NT2/D1 (cell line): ENCODE measurements at regions not wholly inside any gene's neighbourhood (a gene's known extent, or its start where the extent isn't known, plus 50 kb on each side); places are given as distances from the start of the nearest gene placed in this dataset.

Experiments used
- YY1 ChIP-seq: IDR thresholded peaks from 2 replicates; pipeline ENCODE4 v1.6.1; 2011; ENCODE audit not compliant: insufficient read length, insufficient read depth
- ZNF274 ChIP-seq: IDR thresholded peaks from 2 replicates; pipeline ENCODE4 v1.6.1; 2011; ENCODE audit warnings: mild to moderate bottlenecking, low read depth, low read length

DNA sequence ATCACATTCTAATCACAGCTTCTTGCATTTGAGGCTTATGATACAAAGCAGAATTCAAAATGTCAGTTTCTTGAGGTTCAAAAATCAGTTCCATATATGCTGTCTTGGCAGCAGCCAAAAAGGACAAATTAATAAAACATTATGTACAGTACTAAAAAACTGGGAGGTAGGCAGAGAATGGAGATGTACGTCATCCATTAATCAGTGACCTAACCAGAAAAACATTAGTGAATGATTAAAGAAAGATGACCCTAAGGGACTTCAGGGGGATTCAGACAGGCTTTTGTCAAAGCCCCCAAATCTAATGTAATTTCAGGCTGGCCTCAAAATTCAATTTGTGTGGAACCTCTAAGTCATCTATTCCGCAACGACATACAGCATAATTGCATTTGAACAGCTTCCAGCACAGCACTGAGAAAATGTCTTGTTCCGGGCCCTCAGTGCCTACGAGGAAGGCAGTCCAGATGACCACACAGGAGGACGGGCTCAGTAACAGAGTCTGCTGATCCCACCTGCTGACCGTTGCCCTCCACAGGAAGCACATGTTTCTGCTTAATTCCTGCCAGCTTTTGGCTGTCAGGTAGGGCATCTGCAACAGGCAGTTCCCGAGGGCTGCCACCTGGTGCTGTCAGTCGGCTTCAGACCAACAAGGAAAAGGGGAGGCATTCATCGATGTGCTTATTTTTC is 83.8 kb upstream of the HHIP start:
- TF ChIP-seq YY1 (no peak), ZNF274 (no peak)
